WTC11 (cell line): ENCODE measurements at regions not wholly inside any gene's neighbourhood (a gene's known extent, or its start where the extent isn't known, plus 50 kb on each side); places are given as distances from the start of the nearest gene placed in this dataset.

Experiments
- ATAC-seq: fragments of 200-7000 bp; cut with Tn5 transposase; 2 replicates; pipeline ENCODE4 v1.10.0; 2021; ENCODE audit warnings: mild to moderate bottlenecking, moderate library complexity
- CTCF ChIA-PET: fragments of 300-600 bp; sonication (Branson Sonifier 250); formaldehyde crosslinking; loops from one replicate; lab custom pipeline; 2021; ENCODE audit warnings: antibody characterized with exemption; lab: Charles Lee
- POLR2A ChIA-PET: fragments of 350-600 bp; sonication (Branson Sonifier 250); formaldehyde crosslinking; loops from one replicate; lab custom pipeline; 2021; ENCODE audit warnings: antibody characterized with exemption; lab: Charles Lee
- DNase-seq: peaks from one replicate; pipeline ENCODE4 v3.0.0; 2021; ENCODE audit warnings: low spot score
- H3K27ac Mint-ChIP-seq: 2 replicates; pipeline ENCODE4 v1.8.0; 2021; ENCODE audit warnings: mixed read lengths
- H3K27me3 Mint-ChIP-seq: 2 replicates; pipeline ENCODE4 v1.8.0; 2021; ENCODE audit warnings: low read depth, mild to moderate bottlenecking, moderate library complexity, mixed read lengths
- H3K36me3 Mint-ChIP-seq: 2 replicates; pipeline ENCODE4 v1.8.0; 2021; ENCODE audit warnings: mixed read lengths
- H3K4me1 Mint-ChIP-seq: 2 replicates; pipeline ENCODE4 v1.8.0; 2022; ENCODE audit warnings: mixed read lengths
- H3K4me3 Mint-ChIP-seq: 2 replicates; pipeline ENCODE4 v1.8.0; 2021; ENCODE audit warnings: mild to moderate bottlenecking, moderate library complexity, mixed read lengths
- H3K9me3 Mint-ChIP-seq: 2 replicates; pipeline ENCODE4 v1.8.0; 2021; ENCODE audit warnings: mixed read lengths
- CBFB ChIP-seq: sonication (generic); formaldehyde crosslinking; IDR thresholded peaks from 2 replicates; pipeline ENCODE4 v1.8.1; 2022; ENCODE audit warnings: mild to moderate bottlenecking, low read depth, missing genetic modification reagents
- ESRRA ChIP-seq: sonication (generic); formaldehyde crosslinking; IDR thresholded peaks from 2 replicates; pipeline ENCODE4 v1.8.1; 2022; ENCODE audit warnings: mild to moderate bottlenecking, missing genetic modification reagents, borderline replicate concordance
- ETV6 ChIP-seq: sonication (generic); formaldehyde crosslinking; IDR thresholded peaks from 2 replicates; pipeline ENCODE4 v1.8.1; 2022; ENCODE audit warnings: mild to moderate bottlenecking, missing genetic modification reagents
- HMGA2 ChIP-seq: fragments of 250-450 bp; sonication (Bioruptor Pico); IDR thresholded peaks from 2 replicates; pipeline ENCODE4 v1.4.0; 2021; ENCODE audit warnings: mild to moderate bottlenecking, moderate library complexity
- JUN ChIP-seq: sonication (generic); formaldehyde crosslinking; IDR thresholded peaks from 2 replicates; pipeline ENCODE4 v1.8.0; 2023; ENCODE audit warnings: mild to moderate bottlenecking, missing genetic modification reagents
- MXD4 ChIP-seq: fragments of 250-450 bp; sonication (Bioruptor Pico); IDR thresholded peaks from 2 replicates; pipeline ENCODE4 v1.8.0; 2021; ENCODE audit warnings: mild to moderate bottlenecking, moderate library complexity, borderline replicate concordance
- NFATC4 ChIP-seq: fragments of 250-450 bp; sonication (Bioruptor Pico); IDR thresholded peaks from 2 replicates; pipeline ENCODE4 v1.9.0; 2021; ENCODE audit warnings: mild to moderate bottlenecking
- NR2C2 ChIP-seq: sonication (generic); formaldehyde crosslinking; IDR thresholded peaks from 2 replicates; pipeline ENCODE4 v1.8.0; 2022; ENCODE audit warnings: mild to moderate bottlenecking, missing genetic modification reagents
- SOX15 ChIP-seq: fragments of 250-450 bp; sonication (Bioruptor Pico); IDR thresholded peaks from 2 replicates; pipeline ENCODE4 v1.9.0; 2021; ENCODE audit warnings: mild to moderate bottlenecking
- SP1 ChIP-seq: sonication (generic); formaldehyde crosslinking; conservative IDR thresholded peaks from 2 replicates; pipeline ENCODE4 v1.8.1; 2022; ENCODE audit warnings: missing genetic modification reagents
- TCF7 ChIP-seq: sonication (generic); formaldehyde crosslinking; IDR thresholded peaks from 2 replicates; pipeline ENCODE4 v1.8.0; 2022; ENCODE audit warnings: mild to moderate bottlenecking, low read depth, missing genetic modification reagents, moderate library complexity
- TEAD1 ChIP-seq: sonication (generic); formaldehyde crosslinking; IDR thresholded peaks from 2 replicates; pipeline ENCODE4 v1.8.0; 2022; ENCODE audit warnings: mild to moderate bottlenecking, missing genetic modification reagents
- ZBTB21 ChIP-seq: sonication (generic); formaldehyde crosslinking; IDR thresholded peaks from 2 replicates; pipeline ENCODE4 v1.8.1; 2023; ENCODE audit warnings: mild to moderate bottlenecking, missing genetic modification reagents, borderline replicate concordance
- ZNF121 ChIP-seq: sonication (generic); formaldehyde crosslinking; IDR thresholded peaks from 2 replicates; pipeline ENCODE4 v1.8.0; 2023; ENCODE audit warnings: missing genetic modification reagents
- ZNF317 ChIP-seq: sonication (generic); formaldehyde crosslinking; IDR thresholded peaks from 2 replicates; pipeline ENCODE4 v1.8.1; 2023; ENCODE audit warnings: low read depth, mild to moderate bottlenecking, moderate library complexity, missing genetic modification reagents, borderline replicate concordance
- ZNF396 ChIP-seq: fragments of 250-450 bp; sonication (Bioruptor Pico); IDR thresholded peaks from 2 replicates; pipeline ENCODE4 v1.8.0; 2021; ENCODE audit warnings: mild to moderate bottlenecking, moderate library complexity, borderline replicate concordance
- ZNF423 ChIP-seq: fragments of 250-450 bp; sonication (Bioruptor Pico); IDR thresholded peaks from 2 replicates; pipeline ENCODE4 v2.1.2; 2022; ENCODE audit warnings: mild to moderate bottlenecking, moderate library complexity
- TF ChIP-seq, protein P1 (sequence below): sonication (generic); formaldehyde crosslinking; IDR thresholded peaks from 2 replicates; pipeline ENCODE4 v1.8.0; 2022; ENCODE audit warnings: missing genetic modification reagents
- TF ChIP-seq, protein P2 (sequence below): sonication (generic); formaldehyde crosslinking; IDR thresholded peaks from 2 replicates; pipeline ENCODE4 v1.8.0; 2022; ENCODE audit warnings: mild to moderate bottlenecking, missing genetic modification reagents
- TF ChIP-seq, protein P3 (sequence below): fragments of 250-450 bp; sonication (Bioruptor Pico); IDR thresholded peaks from 2 replicates; pipeline ENCODE4 v1.9.0; 2021; ENCODE audit warnings: mild to moderate bottlenecking, borderline replicate concordance
- TF ChIP-seq, protein P4 (sequence below): sonication (generic); formaldehyde crosslinking; conservative IDR thresholded peaks from 2 replicates; pipeline ENCODE4 v1.8.1; 2022; ENCODE audit warnings: mild to moderate bottlenecking, missing genetic modification reagents
- TF ChIP-seq, protein P5 (sequence below): sonication (generic); formaldehyde crosslinking; IDR thresholded peaks from 2 replicates; pipeline ENCODE4 v1.8.0; 2022; ENCODE audit warnings: mild to moderate bottlenecking, missing genetic modification reagents

DNA sequence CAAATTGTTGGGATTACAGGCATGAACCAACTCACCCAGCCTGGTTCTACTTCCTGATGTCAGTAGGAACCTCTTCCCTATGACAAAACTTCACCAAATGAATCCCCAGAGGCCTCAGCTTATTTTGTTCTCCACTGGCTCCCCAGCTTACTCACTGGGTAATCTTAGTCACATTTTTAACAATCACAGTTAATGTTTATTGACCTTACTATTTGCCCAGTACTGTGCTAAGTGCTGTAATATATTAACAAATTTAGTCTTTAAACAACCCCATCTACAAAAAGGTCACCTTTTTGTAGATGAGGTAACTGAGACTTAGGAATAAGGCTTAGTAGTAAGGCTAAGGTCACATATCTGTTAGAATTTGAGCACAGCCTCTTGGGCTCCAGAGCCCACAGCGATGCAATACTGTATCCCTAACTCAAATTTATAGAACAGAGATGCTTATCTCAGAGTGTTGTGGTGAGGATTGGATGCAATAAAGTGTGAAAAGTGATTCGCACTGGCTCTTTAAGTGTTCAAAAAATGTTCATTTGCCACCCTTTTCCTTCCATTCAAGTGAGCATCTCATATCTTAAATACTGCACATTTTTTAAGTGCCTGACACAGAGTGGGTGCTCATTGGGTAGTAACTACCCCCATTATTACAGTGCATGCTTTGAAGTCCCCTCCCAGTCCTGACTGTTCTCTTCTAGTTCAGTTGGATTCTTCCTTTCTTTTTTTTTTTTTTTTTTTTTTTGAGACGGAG is 146.4 kb upstream of the ARHGAP5 start:
- DNase-seq, result no peak
- H3K9me3 Mint-ChIP-seq, result no peaks in the 10 kb centered on the region
- ChIA-PET CTCF (no interaction called here), POLR2A (no interaction called here)
- ATAC-seq, result no peak
- no peaks in the 10 kb centered on the region for H3K36me3 Mint-ChIP-seq
- peaks cover 3% of the 10 kb centered on the region for H3K27me3 Mint-ChIP-seq
- no peak overlapping the region for H3K27ac Mint-ChIP-seq
- TF ChIP-seq JUN (CRISPR knock-in tag), result no peak
- no peak for TF ChIP-seq ESRRA (CRISPR knock-in tag)
- TF ChIP-seq ZNF423, result no peak
- no peak for TF ChIP-seq ETV6
- peaks cover 41% of the 10 kb centered on the region for H3K4me1 Mint-ChIP-seq
- H3K4me3 Mint-ChIP-seq, result no peak overlapping the region

DNA sequence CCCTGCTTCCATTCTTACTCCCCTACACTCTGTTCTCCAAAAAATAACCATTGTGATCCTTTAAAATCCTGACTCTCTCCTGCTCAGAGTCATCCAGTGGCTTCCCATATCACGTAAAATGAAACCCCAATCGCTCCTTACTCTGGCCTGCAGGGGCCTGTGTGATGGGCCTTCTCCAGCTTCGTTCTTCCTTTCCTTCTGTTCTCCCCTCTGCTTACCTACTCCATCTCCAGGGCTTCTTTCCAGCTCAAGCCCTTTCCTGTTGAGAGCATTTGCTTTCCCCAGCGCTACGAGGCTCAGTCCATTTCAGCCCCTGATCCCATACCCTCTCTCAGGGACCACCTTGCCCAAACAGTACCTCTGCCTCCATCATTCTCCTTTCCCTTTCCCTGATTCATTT is 144.4 kb upstream of the ARHGAP5 start:
- Mint-ChIP-seq H3K27me3 (peaks cover 14% of the 10 kb centered on the region), H3K4me3 (no peak overlapping the region), H3K36me3 (no peaks in the 10 kb centered on the region), H3K4me1 (peaks cover 45% of the 10 kb centered on the region), H3K27ac (peak overlapping the region; percentile 55; the same call in 1 of the 2 replicates)
- ATAC-seq (peak; percentile 62), DNase-seq (no peak)
- ChIA-PET POLR2A (no interaction called here), CTCF (interaction anchor here (1.0 to 1.9 kb wide), 2 partner anchors 18 to 141 kb away, joined by 3 to 7 read pairs; no protein-coding TSS in a partner anchor)
- TF ChIP-seq CBFB (CRISPR knock-in tag), result no peak
- no peak for TF ChIP-seq HMGA2 (CRISPR knock-in tag)
- TF ChIP-seq ZNF121, result no peak
- TF ChIP-seq, protein P1, sequence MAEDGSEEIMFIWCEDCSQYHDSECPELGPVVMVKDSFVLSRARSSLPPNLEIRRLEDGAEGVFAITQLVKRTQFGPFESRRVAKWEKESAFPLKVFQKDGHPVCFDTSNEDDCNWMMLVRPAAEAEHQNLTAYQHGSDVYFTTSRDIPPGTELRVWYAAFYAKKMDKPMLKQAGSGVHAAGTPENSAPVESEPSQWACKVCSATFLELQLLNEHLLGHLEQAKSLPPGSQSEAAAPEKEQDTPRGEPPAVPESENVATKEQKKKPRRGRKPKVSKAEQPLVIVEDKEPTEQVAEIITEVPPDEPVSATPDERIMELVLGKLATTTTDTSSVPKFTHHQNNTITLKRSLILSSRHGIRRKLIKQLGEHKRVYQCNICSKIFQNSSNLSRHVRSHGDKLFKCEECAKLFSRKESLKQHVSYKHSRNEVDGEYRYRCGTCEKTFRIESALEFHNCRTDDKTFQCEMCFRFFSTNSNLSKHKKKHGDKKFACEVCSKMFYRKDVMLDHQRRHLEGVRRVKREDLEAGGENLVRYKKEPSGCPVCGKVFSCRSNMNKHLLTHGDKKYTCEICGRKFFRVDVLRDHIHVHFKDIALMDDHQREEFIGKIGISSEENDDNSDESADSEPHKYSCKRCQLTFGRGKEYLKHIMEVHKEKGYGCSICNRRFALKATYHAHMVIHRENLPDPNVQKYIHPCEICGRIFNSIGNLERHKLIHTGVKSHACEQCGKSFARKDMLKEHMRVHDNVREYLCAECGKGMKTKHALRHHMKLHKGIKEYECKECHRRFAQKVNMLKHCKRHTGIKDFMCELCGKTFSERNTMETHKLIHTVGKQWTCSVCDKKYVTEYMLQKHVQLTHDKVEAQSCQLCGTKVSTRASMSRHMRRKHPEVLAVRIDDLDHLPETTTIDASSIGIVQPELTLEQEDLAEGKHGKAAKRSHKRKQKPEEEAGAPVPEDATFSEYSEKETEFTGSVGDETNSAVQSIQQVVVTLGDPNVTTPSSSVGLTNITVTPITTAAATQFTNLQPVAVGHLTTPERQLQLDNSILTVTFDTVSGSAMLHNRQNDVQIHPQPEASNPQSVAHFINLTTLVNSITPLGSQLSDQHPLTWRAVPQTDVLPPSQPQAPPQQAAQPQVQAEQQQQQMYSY (CRISPR knock-in tag), result peak; percentile 93
- TF ChIP-seq, protein P2, sequence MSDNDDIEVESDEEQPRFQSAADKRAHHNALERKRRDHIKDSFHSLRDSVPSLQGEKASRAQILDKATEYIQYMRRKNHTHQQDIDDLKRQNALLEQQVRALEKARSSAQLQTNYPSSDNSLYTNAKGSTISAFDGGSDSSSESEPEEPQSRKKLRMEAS (CRISPR knock-in tag), result no peak
- TF ChIP-seq, all 79 proteins: peak for 1
- no peaks in the 10 kb centered on the region for H3K9me3 Mint-ChIP-seq

DNA sequence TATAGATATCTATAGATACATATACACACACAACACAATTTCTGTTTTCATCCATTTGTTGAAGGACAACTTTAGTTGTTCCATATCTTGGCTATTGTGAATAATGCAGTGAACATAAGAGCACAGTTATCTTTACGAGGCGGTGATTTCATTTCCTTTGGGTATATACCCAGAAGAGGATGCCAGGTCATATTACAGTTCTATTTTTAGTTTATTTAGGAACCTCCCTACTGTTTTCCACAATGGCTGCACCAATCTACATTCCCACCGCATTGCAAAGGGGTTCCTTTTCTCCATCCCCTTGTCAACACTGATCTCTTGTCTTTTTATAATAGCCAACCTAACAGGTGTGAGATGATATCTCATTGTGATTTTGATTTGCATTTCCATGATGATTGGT is 143.4 kb upstream of the ARHGAP5 start:
- ATAC-seq (peak; percentile 26; the same call in 1 of the 2 replicates), DNase-seq (no peak)
- Mint-ChIP-seq H3K27me3 (peaks cover 14% of the 10 kb centered on the region), H3K36me3 (no peaks in the 10 kb centered on the region), H3K27ac (no peak overlapping the region; the same call in 1 of the 2 replicates), H3K9me3 (no peaks in the 10 kb centered on the region), H3K4me1 (peaks cover 46% of the 10 kb centered on the region), H3K4me3 (no peak overlapping the region)
- ChIA-PET POLR2A (no interaction called here), CTCF (interaction anchor here (1.3 to 2.0 kb wide), 2 partner anchors 17 to 319 kb away, joined by 3 to 9 read pairs; no protein-coding TSS in a partner anchor)
- TF ChIP-seq, protein P3, sequence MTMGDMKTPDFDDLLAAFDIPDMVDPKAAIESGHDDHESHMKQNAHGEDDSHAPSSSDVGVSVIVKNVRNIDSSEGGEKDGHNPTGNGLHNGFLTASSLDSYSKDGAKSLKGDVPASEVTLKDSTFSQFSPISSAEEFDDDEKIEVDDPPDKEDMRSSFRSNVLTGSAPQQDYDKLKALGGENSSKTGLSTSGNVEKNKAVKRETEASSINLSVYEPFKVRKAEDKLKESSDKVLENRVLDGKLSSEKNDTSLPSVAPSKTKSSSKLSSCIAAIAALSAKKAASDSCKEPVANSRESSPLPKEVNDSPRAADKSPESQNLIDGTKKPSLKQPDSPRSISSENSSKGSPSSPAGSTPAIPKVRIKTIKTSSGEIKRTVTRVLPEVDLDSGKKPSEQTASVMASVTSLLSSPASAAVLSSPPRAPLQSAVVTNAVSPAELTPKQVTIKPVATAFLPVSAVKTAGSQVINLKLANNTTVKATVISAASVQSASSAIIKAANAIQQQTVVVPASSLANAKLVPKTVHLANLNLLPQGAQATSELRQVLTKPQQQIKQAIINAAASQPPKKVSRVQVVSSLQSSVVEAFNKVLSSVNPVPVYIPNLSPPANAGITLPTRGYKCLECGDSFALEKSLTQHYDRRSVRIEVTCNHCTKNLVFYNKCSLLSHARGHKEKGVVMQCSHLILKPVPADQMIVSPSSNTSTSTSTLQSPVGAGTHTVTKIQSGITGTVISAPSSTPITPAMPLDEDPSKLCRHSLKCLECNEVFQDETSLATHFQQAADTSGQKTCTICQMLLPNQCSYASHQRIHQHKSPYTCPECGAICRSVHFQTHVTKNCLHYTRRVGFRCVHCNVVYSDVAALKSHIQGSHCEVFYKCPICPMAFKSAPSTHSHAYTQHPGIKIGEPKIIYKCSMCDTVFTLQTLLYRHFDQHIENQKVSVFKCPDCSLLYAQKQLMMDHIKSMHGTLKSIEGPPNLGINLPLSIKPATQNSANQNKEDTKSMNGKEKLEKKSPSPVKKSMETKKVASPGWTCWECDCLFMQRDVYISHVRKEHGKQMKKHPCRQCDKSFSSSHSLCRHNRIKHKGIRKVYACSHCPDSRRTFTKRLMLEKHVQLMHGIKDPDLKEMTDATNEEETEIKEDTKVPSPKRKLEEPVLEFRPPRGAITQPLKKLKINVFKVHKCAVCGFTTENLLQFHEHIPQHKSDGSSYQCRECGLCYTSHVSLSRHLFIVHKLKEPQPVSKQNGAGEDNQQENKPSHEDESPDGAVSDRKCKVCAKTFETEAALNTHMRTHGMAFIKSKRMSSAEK (CRISPR knock-in tag), result no peak
- TF ChIP-seq ZBTB21 (CRISPR knock-in tag), result no peak
- TF ChIP-seq, protein P4, sequence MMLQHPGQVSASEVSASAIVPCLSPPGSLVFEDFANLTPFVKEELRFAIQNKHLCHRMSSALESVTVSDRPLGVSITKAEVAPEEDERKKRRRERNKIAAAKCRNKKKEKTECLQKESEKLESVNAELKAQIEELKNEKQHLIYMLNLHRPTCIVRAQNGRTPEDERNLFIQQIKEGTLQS (CRISPR knock-in tag), result no peak
- TF ChIP-seq NFATC4, result no peak
- TF ChIP-seq, protein P5, sequence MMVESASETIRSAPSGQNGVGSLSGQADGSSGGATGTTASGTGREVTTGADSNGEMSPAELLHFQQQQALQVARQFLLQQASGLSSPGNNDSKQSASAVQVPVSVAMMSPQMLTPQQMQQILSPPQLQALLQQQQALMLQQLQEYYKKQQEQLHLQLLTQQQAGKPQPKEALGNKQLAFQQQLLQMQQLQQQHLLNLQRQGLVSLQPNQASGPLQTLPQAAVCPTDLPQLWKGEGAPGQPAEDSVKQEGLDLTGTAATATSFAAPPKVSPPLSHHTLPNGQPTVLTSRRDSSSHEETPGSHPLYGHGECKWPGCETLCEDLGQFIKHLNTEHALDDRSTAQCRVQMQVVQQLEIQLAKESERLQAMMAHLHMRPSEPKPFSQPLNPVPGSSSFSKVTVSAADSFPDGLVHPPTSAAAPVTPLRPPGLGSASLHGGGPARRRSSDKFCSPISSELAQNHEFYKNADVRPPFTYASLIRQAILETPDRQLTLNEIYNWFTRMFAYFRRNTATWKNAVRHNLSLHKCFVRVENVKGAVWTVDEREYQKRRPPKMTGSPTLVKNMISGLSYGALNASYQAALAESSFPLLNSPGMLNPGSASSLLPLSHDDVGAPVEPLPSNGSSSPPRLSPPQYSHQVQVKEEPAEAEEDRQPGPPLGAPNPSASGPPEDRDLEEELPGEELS (CRISPR knock-in tag), result no peak
- TF ChIP-seq TCF7 (CRISPR knock-in tag), result no peak
- TF ChIP-seq SOX15 (CRISPR knock-in tag), result no peak
- TF ChIP-seq NR2C2, result no peak
- no peak for TF ChIP-seq SP1
- TF ChIP-seq MXD4, result no peak
- no peak for TF ChIP-seq ZNF317
- no peak for TF ChIP-seq ZNF396
- no peak for TF ChIP-seq ESRRA (CRISPR knock-in tag)
- no peak for TF ChIP-seq TEAD1 (CRISPR knock-in tag)
